GM21619 (cell line): ENCODE measurements at regions not wholly inside any gene's neighbourhood (a gene's known extent, or its start where the extent isn't known, plus 50 kb on each side); places are given as distances from the start of the nearest gene placed in this dataset.
"Not testable (repeated sequence)": the region's sequence is repeated elsewhere in the genome, so short reads cannot be mapped to it uniquely, and the experiment has no call there.

Source experiments
- ATAC-seq: cut with Tn5 transposase; IDR thresholded peaks from one replicate; pipeline ENCODE4 v1.9.1; 2021; ENCODE audit not compliant: unreplicated experiment

GRCh38 chr21:15275615-15276235, 210.9 kb upstream of the NRIP1 start:
- no peak for ATAC-seq

GRCh38 chr21:15276243-15276642, 211.4 kb upstream of the NRIP1 start:
- no peak for ATAC-seq

- ATAC-seq = no peak
These were observed 212.7 kb upstream of the NRIP1 start for GRCh38 chr21:15277466-15277865.

GRCh38 chr21:15278279-15278678, 213.5 kb upstream of the NRIP1 start:
- no peak for ATAC-seq

- ATAC-seq = no peak
These were observed 214.1 kb upstream of the NRIP1 start for GRCh38 chr21:15278851-15279250.

- no peak for ATAC-seq
These were observed 214.7 kb upstream of the NRIP1 start for GRCh38 chr21:15279482-15279881.

- ATAC-seq = no peak
These were observed 216.9 kb upstream of the NRIP1 start for GRCh38 chr21:15281714-15282113.

- no peak for ATAC-seq
These were observed 217.9 kb upstream of the NRIP1 start for GRCh38 chr21:15282665-15283064.

- no peak for ATAC-seq
These were observed 218.3 kb upstream of the NRIP1 start for GRCh38 chr21:15283138-15283537.

- no peak for ATAC-seq
These were observed 219.0 kb upstream of the NRIP1 start for GRCh38 chr21:15283789-15284188.

GRCh38 chr21:15285556-15285955, 220.8 kb upstream of the NRIP1 start:
- no peak for ATAC-seq

GRCh38 chr21:15289246-15289645, 224.4 kb upstream of the NRIP1 start:
- ATAC-seq = no peak

GRCh38 chr21:15289896-15290841, 225.4 kb upstream of the NRIP1 start:
- no peak for ATAC-seq

GRCh38 chr21:15291621-15292266, 226.9 kb upstream of the NRIP1 start:
- no peak for ATAC-seq

GRCh38 chr21:15293240-15293639, 228.4 kb upstream of the NRIP1 start:
- no peak for ATAC-seq

GRCh38 chr21:15295875-15296274, 231.1 kb upstream of the NRIP1 start:
- no peak for ATAC-seq

- ATAC-seq = no peak
These were observed 233.0 kb upstream of the NRIP1 start for GRCh38 chr21:15297824-15298223.

GRCh38 chr21:15298306-15298705, 233.5 kb upstream of the NRIP1 start:
- no peak for ATAC-seq

GRCh38 chr21:15298755-15299154, 234.0 kb upstream of the NRIP1 start:
- ATAC-seq = not testable (repeated sequence)

GRCh38 chr21:15300131-15300530, 235.3 kb upstream of the NRIP1 start:
- no peak for ATAC-seq

GRCh38 chr21:15301014-15301413, 236.2 kb upstream of the NRIP1 start:
- no peak for ATAC-seq

GRCh38 chr21:15301736-15302135, 236.9 kb upstream of the NRIP1 start:
- no peak for ATAC-seq
